HFF-Myc (cell line): ENCODE measurements at regions not wholly inside any gene's neighbourhood (a gene's known extent, or its start where the extent isn't known, plus 50 kb on each side); places are given as distances from the start of the nearest gene placed in this dataset.
A peak's percentile ranks its signal among the peaks of the same experiment; 100 is the strongest.

Experiments
- DNase-seq: peaks from one replicate; pipeline ENCODE4 v3.0.0-alpha.2; 2011; ENCODE audit warnings: low read depth; ENCODE audit errors: extremely low read depth
- H3K4me3 ChIP-seq: replicated peaks from 2 replicates; pipeline ENCODE4 v1.5.1; 2011; ENCODE audit warnings: low read depth, mild to moderate bottlenecking, control low read depth, low read length
- CTCF ChIP-seq: IDR thresholded peaks from 2 replicates; pipeline ENCODE4 v1.5.1; 2012; ENCODE audit warnings: mild to moderate bottlenecking, low read depth, low read length, control low read depth; ENCODE audit errors: missing control alignments

- no peak for TF ChIP-seq CTCF
- H3K4me3 ChIP-seq: no peak overlapping the region
- no peak for DNase-seq
Measured at GRCh38 chr11:69887330-69887729, 68.1 kb upstream of the FGF3 start.

GRCh38 chr11:69887841-69888427 is 68.7 kb upstream of the FGF3 start:
- TF ChIP-seq CTCF: no peak
- DNase-seq: no peak
- no peak overlapping the region for H3K4me3 ChIP-seq

- peak; percentile 99 for TF ChIP-seq CTCF
- DNase-seq: peak; percentile 30
- no peak overlapping the region for H3K4me3 ChIP-seq
Measured at GRCh38 chr11:69888483-69889181, 69.4 kb upstream of the FGF3 start.

GRCh38 chr11:69889400-69890318 is 70.4 kb upstream of the FGF3 start:
- no peak overlapping the region for H3K4me3 ChIP-seq

GRCh38 chr11:69890476-69890875 is 71.3 kb upstream of the FGF3 start:
- no peak for TF ChIP-seq CTCF
- H3K4me3 ChIP-seq: no peak overlapping the region
- DNase-seq: no peak

More at GRCh38 chr11:69889400-69890318, 70.4 kb upstream of the FGF3 start:
- no peak for TF ChIP-seq CTCF
- no peak for DNase-seq

- no peak overlapping the region for H3K4me3 ChIP-seq
- TF ChIP-seq CTCF: no peak
- no peak for DNase-seq
Measured at GRCh38 chr11:69891421-69892236, 72.4 kb upstream of the FGF3 start.
